Endothelial cell of umbilical vein (primary cell): ENCODE measurements at regions not wholly inside any gene's neighbourhood (a gene's known extent, or its start where the extent isn't known, plus 50 kb on each side); places are given as distances from the start of the nearest gene placed in this dataset.

Experiments
- EZH2 ChIP-seq: IDR thresholded peaks from 2 replicates; pipeline ENCODE4 v1.6.1; 2012; ENCODE audit warnings: borderline replicate concordance, low read depth, mild to moderate bottlenecking, moderate library complexity, low read length, inconsistent platforms; ENCODE audit not compliant: severe bottlenecking
- MYC ChIP-seq: IDR thresholded peaks from one replicate; pipeline ENCODE4 v1.6.1; 2011; ENCODE audit warnings: mild to moderate bottlenecking, low read depth, low read length
- TF ChIP-seq, protein P1 (sequence below), 2 donors: IDR thresholded peaks; 1 replicate in 1 of 2; 2 replicates in 1 of 2; pipeline ENCODE4 v1.5.1; 2011; ENCODE audit warnings: low read length in 2 of 2, mild to moderate bottlenecking in 2 of 2, moderate library complexity in 2 of 2, control low read depth in 1 of 2, inconsistent platforms in 1 of 2, low read depth in 1 of 2; ENCODE audit not compliant: insufficient read depth in 1 of 2; ENCODE audit errors: extremely low read depth in 1 of 2

DNA sequence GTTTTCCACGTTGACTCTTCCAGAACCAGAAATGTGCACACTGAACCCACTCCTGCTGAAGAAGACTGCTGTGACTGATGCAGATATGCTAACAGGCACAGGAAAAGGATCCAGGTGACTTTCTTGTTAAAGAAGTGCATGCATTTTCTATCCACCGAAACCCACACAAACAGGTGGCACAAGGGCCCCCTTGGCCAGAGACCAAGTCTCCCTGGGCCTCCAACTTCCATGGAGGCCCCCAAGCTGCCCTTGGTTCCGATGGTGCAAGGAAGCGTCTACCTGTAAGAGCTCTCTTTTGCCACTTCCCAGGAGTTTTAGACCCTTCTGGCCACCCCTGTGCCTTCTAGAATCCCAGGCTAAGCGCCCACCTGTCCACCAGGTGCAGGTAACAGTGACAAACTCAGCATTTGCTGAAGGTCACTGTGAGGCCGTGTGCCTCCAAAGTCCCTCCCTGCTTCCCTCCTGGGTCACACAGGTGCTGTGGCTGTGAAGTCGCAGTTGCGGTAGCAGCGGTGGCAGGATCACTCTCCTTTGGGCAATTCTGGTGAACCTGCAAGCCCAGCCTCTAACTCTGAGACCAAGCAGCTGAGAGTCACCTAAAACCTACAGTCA, 134.8 kb downstream of the PXDC1 start:
- TF ChIP-seq, protein P1, sequence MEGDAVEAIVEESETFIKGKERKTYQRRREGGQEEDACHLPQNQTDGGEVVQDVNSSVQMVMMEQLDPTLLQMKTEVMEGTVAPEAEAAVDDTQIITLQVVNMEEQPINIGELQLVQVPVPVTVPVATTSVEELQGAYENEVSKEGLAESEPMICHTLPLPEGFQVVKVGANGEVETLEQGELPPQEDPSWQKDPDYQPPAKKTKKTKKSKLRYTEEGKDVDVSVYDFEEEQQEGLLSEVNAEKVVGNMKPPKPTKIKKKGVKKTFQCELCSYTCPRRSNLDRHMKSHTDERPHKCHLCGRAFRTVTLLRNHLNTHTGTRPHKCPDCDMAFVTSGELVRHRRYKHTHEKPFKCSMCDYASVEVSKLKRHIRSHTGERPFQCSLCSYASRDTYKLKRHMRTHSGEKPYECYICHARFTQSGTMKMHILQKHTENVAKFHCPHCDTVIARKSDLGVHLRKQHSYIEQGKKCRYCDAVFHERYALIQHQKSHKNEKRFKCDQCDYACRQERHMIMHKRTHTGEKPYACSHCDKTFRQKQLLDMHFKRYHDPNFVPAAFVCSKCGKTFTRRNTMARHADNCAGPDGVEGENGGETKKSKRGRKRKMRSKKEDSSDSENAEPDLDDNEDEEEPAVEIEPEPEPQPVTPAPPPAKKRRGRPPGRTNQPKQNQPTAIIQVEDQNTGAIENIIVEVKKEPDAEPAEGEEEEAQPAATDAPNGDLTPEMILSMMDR (IDR thresholded peaks at IDR 0.05; ENCODE audit: extremely low read depth in 1 of 2, insufficient read depth in 1 of 2, low read depth in 1 of 2, low read length in 2 of 2): no peak
- TF ChIP-seq MYC (no peak), EZH2 (no peak)
